ENCODE measurements at regions not wholly inside any gene's neighbourhood (a gene's known extent, or its start where the extent isn't known, plus 50 kb on each side); places are given as distances from the start of the nearest gene placed in this dataset.

DNA sequence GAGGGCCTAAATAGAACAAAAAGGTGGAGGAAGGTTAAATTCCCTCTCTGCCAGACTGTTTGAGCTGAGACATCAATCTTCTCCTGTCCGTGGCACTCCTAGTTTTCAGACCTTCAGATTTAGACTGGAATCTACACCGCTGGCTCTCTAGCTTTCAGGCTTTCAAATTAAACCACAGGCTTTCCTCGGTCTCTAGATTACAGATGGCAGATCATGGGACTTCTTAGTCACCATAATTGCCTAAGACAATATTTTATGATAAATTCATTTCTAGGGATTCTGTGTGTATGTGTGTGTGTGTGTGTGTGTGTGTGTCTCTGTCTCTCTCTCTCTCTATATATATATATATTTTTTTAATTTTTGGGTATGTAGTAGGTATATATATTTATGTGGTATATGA, 428.7 kb downstream of the PLA2G4A start:
- no peak for TF ChIP-seq CTCF (IDR thresholded peaks at IDR 0.05; ENCODE audit: borderline replicate concordance, extremely low read depth, low read length, poor library complexity, severe bottlenecking)
- no peak for TF ChIP-seq EZH2 (IDR thresholded peaks at IDR 0.05; ENCODE audit: borderline replicate concordance, low read depth, low read length, severe bottlenecking)
